Left lung (tissue), 4 donors: ENCODE measurements at regions not wholly inside any gene's neighbourhood (a gene's known extent, or its start where the extent isn't known, plus 50 kb on each side); places are given as distances from the start of the nearest gene placed in this dataset.

ENCODE experiments used
- ATAC-seq: fragments of 200-7000 bp; cut with Tn5 transposase; one replicate; pipeline ENCODE4 v1.9.1; 2020; ENCODE audit warnings: moderate library complexity
- DNase-seq, 4 donors: peaks; one replicate each; pipeline ENCODE4 v3.0.0-alpha.2; 2013 to 2020
- H3K27ac ChIP-seq, 2 donors: fragments of 200-600 bp; sonication (generic) in 1 of 2; one replicate each; pipeline versions ENCODE4 v1.5.0 to v1.8.0; 2020 to 2021
- H3K27me3 ChIP-seq, 2 donors: fragments of 200-600 bp; sonication (generic) in 1 of 2; one replicate each; pipeline versions ENCODE4 v1.5.0 to v1.8.0; 2020 to 2021
- H3K36me3 ChIP-seq, 2 donors: fragments of 200-600 bp; sonication (generic) in 1 of 2; one replicate each; pipeline versions ENCODE4 v1.5.0 to v1.8.0; 2020 to 2021
- H3K4me1 ChIP-seq, 2 donors: fragments of 200-600 bp; one replicate each; pipeline ENCODE4 v1.8.0; 2021
- H3K4me3 ChIP-seq, 2 donors: fragments of 200-600 bp; sonication (generic) in 1 of 2; one replicate each; pipeline versions ENCODE4 v1.5.0 to v1.8.0; 2020 to 2021; ENCODE audit warnings: mild to moderate bottlenecking in 1 of 2
- H3K9me3 ChIP-seq, 2 donors: fragments of 200-600 bp; sonication (generic) in 1 of 2; one replicate each; pipeline versions ENCODE4 v1.5.0 to v1.8.0; 2020 to 2021
- CTCF ChIP-seq, 2 donors: fragments of 200-600 bp; sonication (generic) in 1 of 2; IDR thresholded peaks; one replicate each; pipeline versions ENCODE4 v1.5.0 to v1.8.0; 2021; ENCODE audit warnings: antibody characterized with exemption in 2 of 2
- intact Hi-C, 2 donors: fragments of 100-400 bp; cut with DNase I; formaldehyde crosslinking; loops; one replicate each; pipeline versions ENCODE4 v1.11.2 to v1.14.2; 2022
- donor health status: DM: no; HTN: yes; CAD: no.
- donor health status: DM: no; HTN: no; CAD: no.

- H3K9me3 ChIP-seq: no peaks in the 10 kb centered on the region
- intact Hi-C loops: loop anchor here in 1 of 2 donors (10.0 kb wide), 1 partner anchor 146 kb away; no protein-coding TSS in a partner anchor
- H3K27me3 ChIP-seq: no peaks in the 10 kb centered on the region
- peak overlapping the region in 1 of 2 donors; percentile 70 for H3K27ac ChIP-seq
- DNase-seq (no peak), ATAC-seq (no peak)
- no peak for TF ChIP-seq CTCF (IDR thresholded peaks at IDR 0.05)
- H3K4me1 ChIP-seq: peaks cover 0 to 44% of the 10 kb centered on the region in 2 donors
- H3K36me3 ChIP-seq: no peaks in the 10 kb centered on the region
- no peak overlapping the region for H3K4me3 ChIP-seq
Observed at GRCh38 chr20:22719167-22719591, 134.8 kb upstream of the FOXA2 start.

GRCh38 chr20:22720206-22720605 lies 135.8 kb upstream of the FOXA2 start:
- no peak for DNase-seq
- H3K4me3 ChIP-seq: no peak overlapping the region
- H3K27me3 ChIP-seq: no peaks in the 10 kb centered on the region
- H3K4me1 ChIP-seq: peaks cover 0 to 44% of the 10 kb centered on the region in 2 donors
- no peaks in the 10 kb centered on the region for H3K9me3 ChIP-seq
- ATAC-seq: no peak
- TF ChIP-seq CTCF (IDR thresholded peaks at IDR 0.05): no peak
- H3K36me3 ChIP-seq: no peaks in the 10 kb centered on the region
- intact Hi-C loops: no loop called here
- no peak overlapping the region for H3K27ac ChIP-seq

GRCh38 chr20:22722811-22723210 lies 138.4 kb upstream of the FOXA2 start:
- DNase-seq (no peak), ATAC-seq (no peak)
- H3K4me1 ChIP-seq: peaks cover 0 to 25% of the 10 kb centered on the region in 2 donors
- intact Hi-C loops: no loop called here
- H3K27me3 ChIP-seq: no peaks in the 10 kb centered on the region
- peak overlapping the region in 1 of 2 donors; percentile 18 for H3K27ac ChIP-seq
- no peak overlapping the region for H3K4me3 ChIP-seq
- no peaks in the 10 kb centered on the region for H3K9me3 ChIP-seq
- no peak for TF ChIP-seq CTCF (IDR thresholded peaks at IDR 0.05)
- no peaks in the 10 kb centered on the region for H3K36me3 ChIP-seq

- peak overlapping the region in 1 of 2 donors; percentile 18 for H3K27ac ChIP-seq
- no peaks in the 10 kb centered on the region for H3K9me3 ChIP-seq
- intact Hi-C loops: no loop called here
- H3K4me3 ChIP-seq: no peak overlapping the region
- peaks cover 0 to 18% of the 10 kb centered on the region in 2 donors for H3K4me1 ChIP-seq
- peak; percentile 85 for ATAC-seq
- no peak for TF ChIP-seq CTCF (IDR thresholded peaks at IDR 0.05)
- DNase-seq: no peak
- H3K36me3 ChIP-seq: no peaks in the 10 kb centered on the region
- no peaks in the 10 kb centered on the region for H3K27me3 ChIP-seq
Observed at GRCh38 chr20:22723659-22724058, 139.3 kb upstream of the FOXA2 start.

- no peaks in the 10 kb centered on the region for H3K36me3 ChIP-seq
- no peak for TF ChIP-seq CTCF (IDR thresholded peaks at IDR 0.05)
- intact Hi-C loops: no loop called here
- no peak for ATAC-seq
- DNase-seq: no peak
- peaks cover 0 to 7% of the 10 kb centered on the region in 2 donors for H3K4me1 ChIP-seq
- no peaks in the 10 kb centered on the region for H3K9me3 ChIP-seq
- no peak overlapping the region for H3K4me3 ChIP-seq
- H3K27ac ChIP-seq: no peak overlapping the region
- no peaks in the 10 kb centered on the region for H3K27me3 ChIP-seq
Observed at GRCh38 chr20:22728146-22728745, 143.9 kb upstream of the FOXA2 start.
